H9 (cell line): ENCODE measurements at regions not wholly inside any gene's neighbourhood (a gene's known extent, or its start where the extent isn't known, plus 50 kb on each side); places are given as distances from the start of the nearest gene placed in this dataset.

ENCODE experiments used
- DNase-seq: peaks from one replicate; pipeline ENCODE4 v3.0.0-alpha.2; 2017
- H2AFZ ChIP-seq: one replicate; pipeline ENCODE4 v1.6.1; 2013; ENCODE audit warnings: mild to moderate bottlenecking, low read length, control low read depth, moderate library complexity
- H2AK5ac ChIP-seq: 2 replicates; pipeline ENCODE4 v1.6.1; 2013; ENCODE audit warnings: low read length, control low read depth, mixed read lengths; ENCODE audit not compliant: insufficient read length
- H2BK120ac ChIP-seq: one replicate; pipeline ENCODE4 v1.6.1; 2013; ENCODE audit warnings: low read depth, mild to moderate bottlenecking, low read length, control low read depth, inconsistent platforms; ENCODE audit not compliant: poor library complexity, severe bottlenecking
- H2BK12ac ChIP-seq: 2 replicates; pipeline ENCODE4 v1.6.1; 2013; ENCODE audit warnings: low read length, control low read depth, mixed read lengths, low read depth; ENCODE audit not compliant: insufficient read length
- H2BK15ac ChIP-seq: 2 replicates; pipeline ENCODE4 v1.6.1; 2013; ENCODE audit warnings: low read depth, low read length, control low read depth
- H2BK20ac ChIP-seq: one replicate; pipeline ENCODE4 v1.6.1; 2013; ENCODE audit warnings: low read depth, mild to moderate bottlenecking, low read length, control low read depth, inconsistent platforms; ENCODE audit not compliant: poor library complexity, severe bottlenecking
- H2BK5ac ChIP-seq: 2 replicates; pipeline ENCODE4 v1.6.1; 2013; ENCODE audit warnings: low read length, control low read depth, mixed read lengths; ENCODE audit not compliant: insufficient read length
- H3K14ac ChIP-seq: 2 replicates; pipeline ENCODE4 v1.6.1; 2013; ENCODE audit warnings: low read length, control low read depth; ENCODE audit not compliant: insufficient read depth
- H3K18ac ChIP-seq: 2 replicates; pipeline ENCODE4 v1.6.1; 2013; ENCODE audit warnings: low read depth, mild to moderate bottlenecking, mixed read lengths, low read length, control low read depth; ENCODE audit not compliant: insufficient read length
- H3K23ac ChIP-seq: 2 replicates; pipeline ENCODE4 v1.6.1; 2013; ENCODE audit warnings: low read length, control low read depth, mixed read lengths, low read depth; ENCODE audit not compliant: insufficient read length
- H3K23me2 ChIP-seq: 2 replicates; pipeline ENCODE4 v1.6.1; 2013; ENCODE audit warnings: low read depth, mild to moderate bottlenecking, mixed read lengths, low read length, control low read depth; ENCODE audit not compliant: insufficient read length, poor library complexity, severe bottlenecking
- H3K27ac ChIP-seq: 2 replicates; pipeline ENCODE4 v1.5.1; 2013; ENCODE audit warnings: low read length, control low read depth, mixed read lengths, low read depth; ENCODE audit not compliant: insufficient read length
- H3K27me3 ChIP-seq: 2 replicates; pipeline ENCODE4 v1.6.1; 2013; ENCODE audit warnings: low read length, control low read depth, inconsistent platforms; ENCODE audit not compliant: insufficient read depth
- H3K4ac ChIP-seq: 2 replicates; pipeline ENCODE4 v1.6.1; 2013; ENCODE audit warnings: low read depth, mild to moderate bottlenecking, control low read depth, inconsistent platforms, low read length, moderate library complexity
- H3K4me1 ChIP-seq: 2 replicates; pipeline ENCODE4 v1.6.1; 2013; ENCODE audit warnings: low read length, control low read depth, inconsistent platforms; ENCODE audit not compliant: insufficient read depth
- H3K4me2 ChIP-seq: 2 replicates; pipeline ENCODE4 v1.6.1; 2013; ENCODE audit warnings: low read length, control low read depth, mixed read lengths; ENCODE audit not compliant: insufficient read length, insufficient read depth
- H3K56ac ChIP-seq: 2 replicates; pipeline ENCODE4 v1.6.1; 2013; ENCODE audit warnings: low read depth, mild to moderate bottlenecking, mixed read lengths, low read length, control low read depth; ENCODE audit not compliant: insufficient read length
- H3K79me1 ChIP-seq: 2 replicates; pipeline ENCODE4 v1.6.1; 2013; ENCODE audit warnings: low read depth, mild to moderate bottlenecking, moderate library complexity, low read length, control low read depth, inconsistent platforms; ENCODE audit not compliant: insufficient read depth, poor library complexity, severe bottlenecking
- H3K79me2 ChIP-seq: 2 replicates; pipeline ENCODE4 v1.6.1; 2013; ENCODE audit warnings: low read length, control low read depth, inconsistent platforms; ENCODE audit not compliant: insufficient read depth
- H3K9ac ChIP-seq: 2 replicates; pipeline ENCODE4 v1.6.1; 2013; ENCODE audit warnings: low read length, control low read depth, mixed read lengths; ENCODE audit not compliant: insufficient read length; ENCODE audit errors: extremely low read depth
- H3K9me3 ChIP-seq: one replicate; pipeline ENCODE4 v1.6.1; 2013; ENCODE audit warnings: low read depth, low read length, inconsistent platforms; ENCODE audit not compliant: control insufficient read depth
- H3T11ph ChIP-seq: one replicate; pipeline ENCODE4 v1.6.1; 2013; ENCODE audit warnings: mild to moderate bottlenecking, low read length, control low read depth, inconsistent platforms
- H4K20me1 ChIP-seq: one replicate; pipeline ENCODE4 v1.6.1; 2013; ENCODE audit not compliant: control insufficient read depth, insufficient read length, insufficient read depth
- H4K5ac ChIP-seq: 2 replicates; pipeline ENCODE4 v1.6.1; 2013; ENCODE audit warnings: low read depth, mild to moderate bottlenecking, mixed read lengths, low read length, control low read depth; ENCODE audit not compliant: insufficient read length
- H4K8ac ChIP-seq: replicated peaks from 2 replicates; pipeline ENCODE4 v1.6.1; 2013; ENCODE audit warnings: low read length, control low read depth, mixed read lengths, low read depth; ENCODE audit not compliant: insufficient read length
- H4K91ac ChIP-seq: 2 replicates; pipeline ENCODE4 v1.6.1; 2013; ENCODE audit warnings: low read depth, mild to moderate bottlenecking, moderate library complexity, mixed read lengths, low read length, control low read depth; ENCODE audit not compliant: insufficient read length
- H3K27ac Mint-ChIP-seq, 3 experiments: 2 replicates in 2 of 3; 3 replicates in 1 of 3; pipeline ENCODE4 v1.8.0; 2020 to 2021; ENCODE audit warnings: mixed read lengths in 3 of 3, mild to moderate bottlenecking in 1 of 3, moderate library complexity in 1 of 3
- H3K27me3 Mint-ChIP-seq: 2 replicates; pipeline ENCODE4 v1.8.0; 2021; ENCODE audit warnings: low read depth, mild to moderate bottlenecking, moderate library complexity, mixed read lengths
- H3K36me3 Mint-ChIP-seq, 3 experiments: 2 replicates in 2 of 3; 3 replicates in 1 of 3; pipeline ENCODE4 v1.8.0; 2020 to 2021; ENCODE audit warnings: low read depth in 3 of 3, mixed read lengths in 3 of 3; ENCODE audit not compliant: insufficient read depth in 1 of 3
- H3K4me1 Mint-ChIP-seq, 2 experiments: 2 replicates each; pipeline ENCODE4 v1.8.0; 2020; ENCODE audit warnings: mixed read lengths in 2 of 2
- H3K4me3 Mint-ChIP-seq, 2 experiments: 2 replicates in 1 of 2; 3 replicates in 1 of 2; pipeline ENCODE4 v1.8.0; 2020 to 2021; ENCODE audit warnings: mild to moderate bottlenecking in 2 of 2, mixed read lengths in 2 of 2, moderate library complexity in 1 of 2
- H3K9me3 Mint-ChIP-seq, 2 experiments: 2 replicates in 1 of 2; 3 replicates in 1 of 2; pipeline ENCODE4 v1.8.0; 2020; ENCODE audit warnings: mild to moderate bottlenecking in 2 of 2, mixed read lengths in 2 of 2, moderate library complexity in 1 of 2
- CTCF ChIP-seq: fragments of 200-600 bp; sonication (generic); conservative IDR thresholded peaks from 3 replicates; pipeline ENCODE4 v1.8.0; 2021; ENCODE audit warnings: antibody characterized with exemption, mild to moderate bottlenecking
- WGBS: extraction: QIAGEN DNeasy Blood & Tissue Kit; methylation state at CpG from one replicate; pipeline ENCODE4 v1.1.7; 2013; ENCODE audit warnings: missing lambda C conversion rate, low lambda C conversion rate, mixed read lengths; ENCODE audit not compliant: insufficient read length; ENCODE audit errors: extremely low coverage; 5-methylcytosine and 5-hydroxymethylcytosine counted together

- no peak for DNase-seq
- H4K20me1 ChIP-seq: no peaks in the 10 kb centered on the region
- peaks cover 0 to 11% (median 2%) of the 10 kb centered on the region in 3 experiments; a peak in 3 of 7 replicates for H3K36me3 Mint-ChIP-seq
- peaks cover 4% of the 10 kb centered on the region; the same call in 1 of the 2 replicates for H3K4me1 ChIP-seq
- H3K27me3 Mint-ChIP-seq: no peaks in the 10 kb centered on the region
- no peak overlapping the region for H3K56ac ChIP-seq
- H2BK12ac ChIP-seq: no peak overlapping the region
- H3K23ac ChIP-seq: no peak overlapping the region
- no peaks in the 10 kb centered on the region; a peak in 1 of 5 replicates for H3K9me3 Mint-ChIP-seq
- no peaks in the 10 kb centered on the region for H3K79me1 ChIP-seq
- H3K4me2 ChIP-seq: no peak overlapping the region
- no CpG with 5 or more reads among the region's 1 CpG for WGBS
- H4K8ac ChIP-seq: no peak overlapping the region
- H3T11ph ChIP-seq: no peak overlapping the region
- H3K79me2 ChIP-seq: no peaks in the 10 kb centered on the region
- no peaks in the 10 kb centered on the region for H3K9me3 ChIP-seq
- no peak overlapping the region for H3K14ac ChIP-seq
- no peak overlapping the region for H2AK5ac ChIP-seq
- H2BK15ac ChIP-seq: no peak overlapping the region
- no peak overlapping the region for H3K9ac ChIP-seq
- no peaks in the 10 kb centered on the region for H3K27me3 ChIP-seq
- no peak overlapping the region for H4K5ac ChIP-seq
- no peak overlapping the region for H3K4ac ChIP-seq
- H2BK5ac ChIP-seq: no peak overlapping the region
- no peak overlapping the region for H3K27ac ChIP-seq
- peaks cover 18 to 20% of the 10 kb centered on the region in 2 experiments for H3K4me1 Mint-ChIP-seq
- no peak overlapping the region for H3K18ac ChIP-seq
- no peak overlapping the region for H2BK20ac ChIP-seq
- H3K23me2 ChIP-seq: no peaks in the 10 kb centered on the region
- no peak overlapping the region for H3K27ac Mint-ChIP-seq
- H3K4me3 Mint-ChIP-seq: no peak overlapping the region
- H2AFZ ChIP-seq: no peak overlapping the region
- no peak overlapping the region for H4K91ac ChIP-seq
- no peak for TF ChIP-seq CTCF
- no peak overlapping the region for H2BK120ac ChIP-seq
Measured at GRCh38 chr2:167692191-167692590, 555.2 kb downstream of the STK39 start.
